ENCODE measurements at regions not wholly inside any gene's neighbourhood (a gene's known extent, or its start where the extent isn't known, plus 50 kb on each side); places are given as distances from the start of the nearest gene placed in this dataset.

GRCh38 chr18:39190508-39190907, 1624.9 kb upstream of the CELF4 start:
- no peak for TF ChIP-seq POLR2A (IDR thresholded peaks at IDR 0.05)
- TF ChIP-seq CTCF (IDR thresholded peaks at IDR 0.05), result no peak

All from testis (tissue), 2 donors.